NCI-H1436 (cell line): ENCODE measurements at regions not wholly inside any gene's neighbourhood (a gene's known extent, or its start where the extent isn't known, plus 50 kb on each side); places are given as distances from the start of the nearest gene placed in this dataset.

ENCODE experiments used
- DNase-seq: peaks from one replicate; lab custom pipeline; 2025; lab: John Stamatoyannopoulos, UW

- DNase-seq, result no peak
These were observed 329.8 kb upstream of the PDZRN3 start for GRCh38 chr3:73954506-73954905.

- DNase-seq, result no peak
These were observed 328.0 kb upstream of the PDZRN3 start for GRCh38 chr3:73952781-73953180.

GRCh38 chr3:73950865-73951558 lies 326.3 kb upstream of the PDZRN3 start:
- no peak for DNase-seq

- DNase-seq, result no peak
These were observed 320.8 kb upstream of the PDZRN3 start for GRCh38 chr3:73945541-73945940.

GRCh38 chr3:73939985-73940384 lies 315.2 kb upstream of the PDZRN3 start:
- no peak for DNase-seq

GRCh38 chr3:73933585-73933984 lies 308.8 kb upstream of the PDZRN3 start:
- DNase-seq, result no peak

- no peak for DNase-seq
These were observed 302.4 kb upstream of the PDZRN3 start for GRCh38 chr3:73927203-73927570.

GRCh38 chr3:73926360-73927202 lies 301.8 kb upstream of the PDZRN3 start:
- DNase-seq, result no peak

GRCh38 chr3:73925011-73925410 lies 300.3 kb upstream of the PDZRN3 start:
- no peak for DNase-seq

GRCh38 chr3:73924048-73924447 lies 299.3 kb upstream of the PDZRN3 start:
- DNase-seq, result no peak

- no peak for DNase-seq
These were observed 292.9 kb upstream of the PDZRN3 start for GRCh38 chr3:73917643-73918042.

- no peak for DNase-seq
These were observed 291.1 kb upstream of the PDZRN3 start for GRCh38 chr3:73915886-73916285.

- no peak for DNase-seq
These were observed 283.5 kb upstream of the PDZRN3 start for GRCh38 chr3:73908218-73908617.

GRCh38 chr3:73901686-73902085 lies 276.9 kb upstream of the PDZRN3 start:
- DNase-seq, result no peak

- DNase-seq, result no peak
These were observed 269.9 kb upstream of the PDZRN3 start for GRCh38 chr3:73894474-73895213.

GRCh38 chr3:73893089-73893488 lies 268.3 kb upstream of the PDZRN3 start:
- DNase-seq, result no peak

- no peak for DNase-seq
These were observed 261.1 kb upstream of the PDZRN3 start for GRCh38 chr3:73885862-73886261.

- no peak for DNase-seq
These were observed 259.6 kb upstream of the PDZRN3 start for GRCh38 chr3:73884361-73884760.

- DNase-seq, result no peak
These were observed 258.8 kb upstream of the PDZRN3 start for GRCh38 chr3:73883497-73883896.

- DNase-seq, result no peak
These were observed 250.0 kb upstream of the PDZRN3 start for GRCh38 chr3:73874606-73875369.

- DNase-seq, result no peak
These were observed 249.4 kb upstream of the PDZRN3 start for GRCh38 chr3:73874161-73874560.

- peak; percentile 7 for DNase-seq
These were observed 244.1 kb upstream of the PDZRN3 start for GRCh38 chr3:73868688-73869315.
